Endodermal cell (in vitro differentiated cells): ENCODE measurements at regions not wholly inside any gene's neighbourhood (a gene's known extent, or its start where the extent isn't known, plus 50 kb on each side); places are given as distances from the start of the nearest gene placed in this dataset.

Experiments used
- DNase-seq: peaks from one replicate; pipeline ENCODE4 v3.0.0-alpha.2; 2017
- H3K27ac ChIP-seq: 2 replicates; pipeline ENCODE4 v1.5.1; 2013; ENCODE audit warnings: mild to moderate bottlenecking, low read depth, low read length, moderate library complexity
- H3K27me3 ChIP-seq: 2 replicates; pipeline ENCODE4 v1.6.1; 2013; ENCODE audit warnings: mild to moderate bottlenecking, low read length, moderate library complexity; ENCODE audit not compliant: insufficient read depth, control insufficient read depth, poor library complexity, severe bottlenecking
- H3K36me3 ChIP-seq: 2 replicates; pipeline ENCODE4 v1.7.0; 2013; ENCODE audit warnings: mild to moderate bottlenecking, low read length, moderate library complexity; ENCODE audit not compliant: control insufficient read depth, insufficient read depth
- H3K4me1 ChIP-seq: one replicate; pipeline ENCODE4 v1.7.0; 2013; ENCODE audit warnings: low read length; ENCODE audit not compliant: control insufficient read depth, insufficient read depth
- H3K4me3 ChIP-seq: 2 replicates; pipeline ENCODE4 v1.5.1; 2013; ENCODE audit warnings: mild to moderate bottlenecking, low read length, moderate library complexity
- H3K9ac ChIP-seq: 2 replicates; pipeline ENCODE4 v1.6.1; 2013; ENCODE audit warnings: mild to moderate bottlenecking, low read length, moderate library complexity; ENCODE audit not compliant: poor library complexity, severe bottlenecking; ENCODE audit errors: extremely low read depth
- H3K9me3 ChIP-seq: 2 replicates; pipeline ENCODE4 v1.6.1; 2013; ENCODE audit warnings: mild to moderate bottlenecking, low read length, moderate library complexity; ENCODE audit not compliant: control insufficient read depth
- H3K27ac Mint-ChIP-seq: 2 replicates; pipeline ENCODE4 v1.8.0; 2020; ENCODE audit warnings: mixed read lengths
- H3K27me3 Mint-ChIP-seq: 2 replicates; pipeline ENCODE4 v1.8.0; 2021; ENCODE audit warnings: mild to moderate bottlenecking, mixed read lengths; ENCODE audit not compliant: insufficient read depth
- H3K36me3 Mint-ChIP-seq: 2 replicates; pipeline ENCODE4 v1.8.0; 2020; ENCODE audit warnings: low read depth, mixed read lengths
- H3K4me1 Mint-ChIP-seq: 2 replicates; pipeline ENCODE4 v1.8.0; 2020; ENCODE audit warnings: mixed read lengths
- H3K4me3 Mint-ChIP-seq: 2 replicates; pipeline ENCODE4 v1.8.0; 2020; ENCODE audit warnings: mild to moderate bottlenecking, moderate library complexity, mixed read lengths
- H3K9me3 Mint-ChIP-seq: 2 replicates; pipeline ENCODE4 v1.8.0; 2020; ENCODE audit warnings: mild to moderate bottlenecking, mixed read lengths
- WGBS, 2 experiments: methylation state at CpG; one replicate each; pipeline versions ENCODE4 v1.1.5 to v1.1.7; 2013; ENCODE audit warnings: missing lambda C conversion rate in 2 of 2, mixed read lengths in 1 of 2; ENCODE audit not compliant: insufficient coverage in 1 of 2, insufficient read length in 1 of 2; 5-methylcytosine and 5-hydroxymethylcytosine counted together
- TF ChIP-seq, protein P1 (sequence below): fragments of 200-600 bp; sonication (generic); conservative IDR thresholded peaks from 2 replicates; pipeline ENCODE4 v1.5.0; 2021; ENCODE audit warnings: antibody characterized with exemption, mild to moderate bottlenecking

GRCh38 chr2:161030260-161031063, 129.8 kb upstream of the TANK start:
- H3K36me3 Mint-ChIP-seq = no peaks in the 10 kb centered on the region
- H3K27me3 ChIP-seq = no peaks in the 10 kb centered on the region
- H3K4me1 Mint-ChIP-seq = no peaks in the 10 kb centered on the region
- 85 to 94% methylated on average over 3 of the region's 3 CpGs for WGBS, 2 experiments
- H3K9me3 Mint-ChIP-seq = peaks cover 1% of the 10 kb centered on the region
- TF ChIP-seq, protein P1, sequence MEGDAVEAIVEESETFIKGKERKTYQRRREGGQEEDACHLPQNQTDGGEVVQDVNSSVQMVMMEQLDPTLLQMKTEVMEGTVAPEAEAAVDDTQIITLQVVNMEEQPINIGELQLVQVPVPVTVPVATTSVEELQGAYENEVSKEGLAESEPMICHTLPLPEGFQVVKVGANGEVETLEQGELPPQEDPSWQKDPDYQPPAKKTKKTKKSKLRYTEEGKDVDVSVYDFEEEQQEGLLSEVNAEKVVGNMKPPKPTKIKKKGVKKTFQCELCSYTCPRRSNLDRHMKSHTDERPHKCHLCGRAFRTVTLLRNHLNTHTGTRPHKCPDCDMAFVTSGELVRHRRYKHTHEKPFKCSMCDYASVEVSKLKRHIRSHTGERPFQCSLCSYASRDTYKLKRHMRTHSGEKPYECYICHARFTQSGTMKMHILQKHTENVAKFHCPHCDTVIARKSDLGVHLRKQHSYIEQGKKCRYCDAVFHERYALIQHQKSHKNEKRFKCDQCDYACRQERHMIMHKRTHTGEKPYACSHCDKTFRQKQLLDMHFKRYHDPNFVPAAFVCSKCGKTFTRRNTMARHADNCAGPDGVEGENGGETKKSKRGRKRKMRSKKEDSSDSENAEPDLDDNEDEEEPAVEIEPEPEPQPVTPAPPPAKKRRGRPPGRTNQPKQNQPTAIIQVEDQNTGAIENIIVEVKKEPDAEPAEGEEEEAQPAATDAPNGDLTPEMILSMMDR = no peak
- H3K9ac ChIP-seq = no peak overlapping the region
- H3K36me3 ChIP-seq = no peaks in the 10 kb centered on the region
- no peak overlapping the region for H3K4me3 ChIP-seq
- no peak overlapping the region for H3K4me3 Mint-ChIP-seq
- no peak overlapping the region for H3K27ac Mint-ChIP-seq
- H3K27me3 Mint-ChIP-seq = no peaks in the 10 kb centered on the region
- H3K27ac ChIP-seq = no peak overlapping the region
- no peak for DNase-seq
- no peaks in the 10 kb centered on the region for H3K9me3 ChIP-seq
- no peaks in the 10 kb centered on the region for H3K4me1 ChIP-seq

GRCh38 chr2:161031511-161031910, 128.7 kb upstream of the TANK start:
- no peaks in the 10 kb centered on the region for H3K36me3 Mint-ChIP-seq
- Histone ChIP-seq H3K36me3 (no peaks in the 10 kb centered on the region), H3K4me3 (no peak overlapping the region), H3K9me3 (no peaks in the 10 kb centered on the region), H3K9ac (no peak overlapping the region), H3K27me3 (no peaks in the 10 kb centered on the region), H3K27ac (no peak overlapping the region), H3K4me1 (no peaks in the 10 kb centered on the region)
- no peaks in the 10 kb centered on the region for H3K27me3 Mint-ChIP-seq
- TF ChIP-seq, protein P1 = no peak
- DNase-seq = no peak
- 93 to 94% methylated on average over 2 to 3 of the region's 3 CpGs for WGBS, 2 experiments
- H3K4me1 Mint-ChIP-seq = no peaks in the 10 kb centered on the region
- H3K9me3 Mint-ChIP-seq = peaks cover 3% of the 10 kb centered on the region
- H3K4me3 Mint-ChIP-seq = no peak overlapping the region
- H3K27ac Mint-ChIP-seq = no peak overlapping the region

GRCh38 chr2:161032635-161033034, 127.6 kb upstream of the TANK start:
- TF ChIP-seq, protein P1 = no peak
- no peak overlapping the region for H3K4me3 ChIP-seq
- no peaks in the 10 kb centered on the region for H3K27me3 Mint-ChIP-seq
- H3K9me3 Mint-ChIP-seq = peaks cover 3% of the 10 kb centered on the region
- WGBS, 2 experiments = 90 to 94% methylated on average over 7 of the region's 7 CpGs
- no peak overlapping the region for H3K9ac ChIP-seq
- H3K9me3 ChIP-seq = no peaks in the 10 kb centered on the region
- no peak overlapping the region for H3K4me3 Mint-ChIP-seq
- no peak overlapping the region for H3K27ac Mint-ChIP-seq
- H3K27me3 ChIP-seq = no peaks in the 10 kb centered on the region
- no peaks in the 10 kb centered on the region for H3K4me1 ChIP-seq
- H3K4me1 Mint-ChIP-seq = no peaks in the 10 kb centered on the region
- H3K36me3 Mint-ChIP-seq = no peaks in the 10 kb centered on the region
- no peak overlapping the region for H3K27ac ChIP-seq
- DNase-seq = no peak
- H3K36me3 ChIP-seq = no peaks in the 10 kb centered on the region
